Mesenchymal stem cell (in vitro differentiated cells and primary cell): ENCODE measurements at regions not wholly inside any gene's neighbourhood (a gene's known extent, or its start where the extent isn't known, plus 50 kb on each side); places are given as distances from the start of the nearest gene placed in this dataset.

ENCODE experiments used
- DNase-seq: peaks from one replicate; pipeline ENCODE4 v3.0.0-alpha.2; 2013
- H2AFZ ChIP-seq: one replicate; pipeline ENCODE4 v1.6.1; 2013; ENCODE audit warnings: low read depth, mild to moderate bottlenecking, control low read depth, inconsistent platforms, low read length, moderate library complexity
- H2AK5ac ChIP-seq: 2 replicates; pipeline ENCODE4 v1.6.1; 2013; ENCODE audit warnings: low read length, moderate library complexity, mild to moderate bottlenecking, inconsistent platforms; ENCODE audit not compliant: severe bottlenecking
- H2BK120ac ChIP-seq: one replicate; pipeline ENCODE4 v1.6.1; 2013; ENCODE audit warnings: low read depth, mild to moderate bottlenecking, inconsistent platforms, low read length, moderate library complexity
- H2BK12ac ChIP-seq, 2 experiments: one replicate each; pipeline ENCODE4 v1.6.1; 2013; ENCODE audit warnings: inconsistent platforms in 2 of 2, low read length in 2 of 2, mild to moderate bottlenecking in 2 of 2, moderate library complexity in 2 of 2, control low read depth in 1 of 2
- H2BK15ac ChIP-seq: one replicate; pipeline ENCODE4 v1.6.1; 2013; ENCODE audit warnings: mild to moderate bottlenecking, low read depth, inconsistent platforms; ENCODE audit not compliant: poor library complexity, severe bottlenecking
- H2BK5ac ChIP-seq: 2 replicates; pipeline ENCODE4 v1.6.1; 2013; ENCODE audit warnings: low read depth, mild to moderate bottlenecking, low read length, control low read depth, inconsistent platforms; ENCODE audit not compliant: poor library complexity, severe bottlenecking
- H3K14ac ChIP-seq, 2 experiments: one replicate each; pipeline ENCODE4 v1.6.1; 2013; ENCODE audit warnings: inconsistent platforms in 2 of 2, low read length in 2 of 2, control low read depth in 1 of 2, mild to moderate bottlenecking in 1 of 2, moderate library complexity in 1 of 2
- H3K18ac ChIP-seq, 2 experiments: one replicate each; pipeline ENCODE4 v1.6.1; 2013; ENCODE audit warnings: inconsistent platforms in 2 of 2, low read length in 2 of 2, control low read depth in 1 of 2, low read depth in 1 of 2, mild to moderate bottlenecking in 1 of 2
- H3K23ac ChIP-seq, 2 experiments: one replicate each; pipeline ENCODE4 v1.6.1; 2013; ENCODE audit warnings: inconsistent platforms in 2 of 2, low read length in 2 of 2, mild to moderate bottlenecking in 2 of 2, moderate library complexity in 2 of 2, control low read depth in 1 of 2
- H3K27ac ChIP-seq: 2 replicates; pipeline ENCODE4 v1.5.1; 2013; ENCODE audit warnings: mild to moderate bottlenecking, moderate library complexity, low read length, control low read depth, inconsistent platforms; ENCODE audit not compliant: poor library complexity, severe bottlenecking
- H3K27me3 ChIP-seq, 2 experiments: 2 replicates each; pipeline versions ENCODE4 v1.6.1 to v1.7.0; 2013; ENCODE audit warnings: low read length in 2 of 2, mild to moderate bottlenecking in 2 of 2, moderate library complexity in 2 of 2, control low read depth in 1 of 2, inconsistent platforms in 1 of 2; ENCODE audit not compliant: control insufficient read depth in 1 of 2, insufficient read depth in 1 of 2
- H3K36me3 ChIP-seq, 2 experiments: 2 replicates each; pipeline versions ENCODE4 v1.6.1 to v1.7.0; 2013; ENCODE audit warnings: low read length in 2 of 2, control low read depth in 1 of 2, inconsistent platforms in 1 of 2, low read depth in 1 of 2, mild to moderate bottlenecking in 1 of 2; ENCODE audit not compliant: insufficient read depth in 2 of 2, control insufficient read depth in 1 of 2
- H3K4ac ChIP-seq, 2 experiments: one replicate each; pipeline ENCODE4 v1.6.1; 2013; ENCODE audit warnings: inconsistent platforms in 2 of 2, low read length in 2 of 2, mild to moderate bottlenecking in 2 of 2, moderate library complexity in 2 of 2, control low read depth in 1 of 2, low read depth in 1 of 2
- H3K4me1 ChIP-seq: 2 replicates; pipeline ENCODE4 v1.6.1; 2013; ENCODE audit warnings: low read depth, low read length, control low read depth; ENCODE audit not compliant: control insufficient read depth, insufficient read depth
- H3K4me2 ChIP-seq: 2 replicates; pipeline ENCODE4 v1.6.1; 2013; ENCODE audit warnings: low read length, mild to moderate bottlenecking, inconsistent platforms; ENCODE audit not compliant: poor library complexity, severe bottlenecking
- H3K4me3 ChIP-seq, 2 experiments: 2 replicates each; pipeline versions ENCODE4 v1.5.1 to v1.7.0; 2013; ENCODE audit warnings: low read length in 2 of 2, mild to moderate bottlenecking in 2 of 2, control low read depth in 1 of 2, low read depth in 1 of 2; ENCODE audit not compliant: insufficient read depth in 1 of 2
- H3K79me1 ChIP-seq: replicated peaks from 2 replicates; pipeline ENCODE4 v1.6.1; 2013; ENCODE audit warnings: mild to moderate bottlenecking, control low read depth, low read length, inconsistent platforms; ENCODE audit not compliant: poor library complexity, severe bottlenecking
- H3K9ac ChIP-seq: 2 replicates; pipeline ENCODE4 v1.7.0; 2013; ENCODE audit warnings: mild to moderate bottlenecking, low read length, moderate library complexity
- H3K9me3 ChIP-seq: 2 replicates; pipeline ENCODE4 v1.7.0; 2013; ENCODE audit warnings: mild to moderate bottlenecking, low read length; ENCODE audit not compliant: control insufficient read depth
- H4K8ac ChIP-seq: one replicate; pipeline ENCODE4 v1.6.1; 2013; ENCODE audit warnings: inconsistent platforms, mild to moderate bottlenecking, low read length, moderate library complexity
- H4K91ac ChIP-seq: one replicate; pipeline ENCODE4 v1.6.1; 2013; ENCODE audit warnings: mild to moderate bottlenecking, low read length, inconsistent platforms
- WGBS: methylation state at CpG from one replicate; pipeline ENCODE4 v1.1.7; 2013; ENCODE audit warnings: mixed read lengths; 5-methylcytosine and 5-hydroxymethylcytosine counted together

GRCh38 chr6:91462241-91462640 lies 875.4 kb upstream of the MAP3K7 start:
- Histone ChIP-seq H4K8ac (no peak overlapping the region), H3K27me3 (no peaks in the 10 kb centered on the region), H3K9ac (no peak overlapping the region), H3K4me3 (no peak overlapping the region), H3K9me3 (no peaks in the 10 kb centered on the region), H3K23ac (no peak overlapping the region), H3K27ac (no peak overlapping the region), H2BK120ac (no peak overlapping the region), H3K79me1 (no peaks in the 10 kb centered on the region), H4K91ac (no peak overlapping the region), H2AK5ac (no peak overlapping the region), H2BK12ac (no peak overlapping the region), H3K36me3 (no peaks in the 10 kb centered on the region), H3K4me1 (no peaks in the 10 kb centered on the region), H3K4ac (no peak overlapping the region), H2BK15ac (no peak overlapping the region), H3K14ac (no peak overlapping the region), H2BK5ac (no peak overlapping the region), H3K18ac (no peak overlapping the region), H3K4me2 (no peak overlapping the region), H2AFZ (no peak overlapping the region)
- WGBS, result no CpG with 5 or more reads among the region's 2 CpGs
- DNase-seq, result peak; percentile 29

GRCh38 chr6:91453224-91453878 lies 866.5 kb upstream of the MAP3K7 start:
- H4K8ac ChIP-seq, result no peak overlapping the region
- no peak overlapping the region for H2AK5ac ChIP-seq
- no peaks in the 10 kb centered on the region for H3K36me3 ChIP-seq
- no peaks in the 10 kb centered on the region for H3K27me3 ChIP-seq
- no peak for DNase-seq
- no peak overlapping the region for H3K23ac ChIP-seq
- no peaks in the 10 kb centered on the region for H3K4me1 ChIP-seq
- H3K4me3 ChIP-seq, result no peak overlapping the region
- no peak overlapping the region for H3K27ac ChIP-seq
- no peaks in the 10 kb centered on the region for H3K79me1 ChIP-seq
- H2BK120ac ChIP-seq, result no peak overlapping the region
- no peak overlapping the region for H2BK15ac ChIP-seq
- no peak overlapping the region for H3K9ac ChIP-seq
- no peak overlapping the region for H4K91ac ChIP-seq
- whole genome bisulfite sequencing, result no CpG with 5 or more reads among the region's 2 CpGs
- no peaks in the 10 kb centered on the region for H3K9me3 ChIP-seq
- H3K18ac ChIP-seq, result no peak overlapping the region
- H3K4ac ChIP-seq, result no peak overlapping the region
- H3K14ac ChIP-seq, result no peak overlapping the region
- no peak overlapping the region for H2AFZ ChIP-seq
- no peak overlapping the region for H3K4me2 ChIP-seq
- H2BK5ac ChIP-seq, result no peak overlapping the region
- no peak overlapping the region for H2BK12ac ChIP-seq

GRCh38 chr6:91449539-91449938 lies 862.7 kb upstream of the MAP3K7 start:
- Histone ChIP-seq H3K4me1 (no peaks in the 10 kb centered on the region), H2BK5ac (no peak overlapping the region), H3K9ac (no peak overlapping the region), H3K4ac (no peak overlapping the region), H4K8ac (no peak overlapping the region), H3K14ac (no peak overlapping the region), H3K27ac (no peak overlapping the region), H2AFZ (no peak overlapping the region), H3K36me3 (no peaks in the 10 kb centered on the region), H2AK5ac (no peak overlapping the region), H3K23ac (no peak overlapping the region), H4K91ac (no peak overlapping the region), H3K79me1 (no peaks in the 10 kb centered on the region), H3K27me3 (no peaks in the 10 kb centered on the region), H3K4me2 (no peak overlapping the region), H2BK15ac (no peak overlapping the region), H2BK12ac (no peak overlapping the region), H3K4me3 (no peak overlapping the region), H3K18ac (no peak overlapping the region), H2BK120ac (no peak overlapping the region), H3K9me3 (no peaks in the 10 kb centered on the region)
- peak; percentile 57 for DNase-seq
- WGBS, result 52% methylated on average over 1 of the region's 4 CpGs

GRCh38 chr6:91447530-91448254 lies 860.8 kb upstream of the MAP3K7 start:
- no peak overlapping the region for H2BK120ac ChIP-seq
- WGBS, result 94% methylated on average over 2 of the region's 3 CpGs
- H3K4me2 ChIP-seq, result no peak overlapping the region
- no peak overlapping the region for H4K8ac ChIP-seq
- no peak overlapping the region for H3K4ac ChIP-seq
- no peak overlapping the region for H2AFZ ChIP-seq
- no peak overlapping the region for H2AK5ac ChIP-seq
- H2BK12ac ChIP-seq, result no peak overlapping the region
- no peak overlapping the region for H3K14ac ChIP-seq
- no peaks in the 10 kb centered on the region for H3K79me1 ChIP-seq
- H3K27ac ChIP-seq, result no peak overlapping the region
- no peak overlapping the region for H4K91ac ChIP-seq
- H3K18ac ChIP-seq, result no peak overlapping the region
- no peak overlapping the region for H3K23ac ChIP-seq
- H3K9me3 ChIP-seq, result no peaks in the 10 kb centered on the region
- no peak overlapping the region for H2BK15ac ChIP-seq
- H2BK5ac ChIP-seq, result no peak overlapping the region
- no peak for DNase-seq
- H3K27me3 ChIP-seq, result no peaks in the 10 kb centered on the region
- no peaks in the 10 kb centered on the region for H3K36me3 ChIP-seq
- H3K4me3 ChIP-seq, result no peak overlapping the region
- H3K9ac ChIP-seq, result no peak overlapping the region
- H3K4me1 ChIP-seq, result no peaks in the 10 kb centered on the region
